ENCODE measurements at regions not wholly inside any gene's neighbourhood (a gene's known extent, or its start where the extent isn't known, plus 50 kb on each side); places are given as distances from the start of the nearest gene placed in this dataset.

GRCh38 chr3:158882445-158882844 is 80.6 kb downstream of the MFSD1 start:
- DNase-seq = no peak
- H3K9me3 ChIP-seq = no peaks in the 10 kb centered on the region; the same call in 1 of the 2 replicates

GRCh38 chr3:158896729-158897128 is 94.9 kb downstream of the MFSD1 start:
- Histone ChIP-seq H3K36me3 (no peaks in the 10 kb centered on the region), H3K9me3 (no peaks in the 10 kb centered on the region), H3K27me3 (peaks cover 5% of the 10 kb centered on the region; the same call in 1 of the 2 replicates), H3K4me3 (no peak overlapping the region)
- DNase-seq = no peak

More at GRCh38 chr3:158882445-158882844, 80.6 kb downstream of the MFSD1 start:
- H3K27me3 ChIP-seq = no peaks in the 10 kb centered on the region
- no peak overlapping the region for H3K4me3 ChIP-seq
- no peaks in the 10 kb centered on the region for H3K36me3 ChIP-seq

GRCh38 chr3:158906749-158907148 is 104.9 kb downstream of the MFSD1 start:
- Histone ChIP-seq H3K27me3 (peaks cover 3% of the 10 kb centered on the region; the same call in 1 of the 2 replicates), H3K36me3 (no peaks in the 10 kb centered on the region), H3K9me3 (no peaks in the 10 kb centered on the region), H3K4me3 (no peak overlapping the region)
- no peak for DNase-seq

GRCh38 chr3:158908187-158908734 is 106.4 kb downstream of the MFSD1 start:
- Histone ChIP-seq H3K4me3 (no peak overlapping the region), H3K27me3 (0 out of 2 replicates have a peak, but pooled peaks cover 3% of the 10 kb centered on the region)
- no peak for DNase-seq

GRCh38 chr3:158909870-158910269 is 108.0 kb downstream of the MFSD1 start:
- no peaks in the 10 kb centered on the region for H3K36me3 ChIP-seq
- no peak for DNase-seq

More at GRCh38 chr3:158908187-158908734, 106.4 kb downstream of the MFSD1 start:
- Histone ChIP-seq H3K36me3 (no peaks in the 10 kb centered on the region), H3K9me3 (no peaks in the 10 kb centered on the region)

GRCh38 chr3:158911586-158911985 is 109.7 kb downstream of the MFSD1 start:
- DNase-seq = no peak
- Histone ChIP-seq H3K4me3 (no peak overlapping the region), H3K36me3 (no peaks in the 10 kb centered on the region)

More at GRCh38 chr3:158909870-158910269, 108.0 kb downstream of the MFSD1 start:
- Histone ChIP-seq H3K4me3 (no peak overlapping the region), H3K27me3 (0 out of 2 replicates have a peak, but pooled peaks cover 3% of the 10 kb centered on the region), H3K9me3 (no peaks in the 10 kb centered on the region)

GRCh38 chr3:158912188-158912587 is 110.3 kb downstream of the MFSD1 start:
- DNase-seq = no peak
- no peaks in the 10 kb centered on the region for H3K36me3 ChIP-seq
- H3K9me3 ChIP-seq = no peaks in the 10 kb centered on the region
- H3K4me3 ChIP-seq = no peak overlapping the region
- 0 out of 2 replicates have a peak, but pooled peaks cover 1% of the 10 kb centered on the region for H3K27me3 ChIP-seq

More at GRCh38 chr3:158911586-158911985, 109.7 kb downstream of the MFSD1 start:
- 0 out of 2 replicates have a peak, but pooled peaks cover 3% of the 10 kb centered on the region for H3K27me3 ChIP-seq
- no peaks in the 10 kb centered on the region for H3K9me3 ChIP-seq

GRCh38 chr3:158912621-158913020 is 110.8 kb downstream of the MFSD1 start:
- Histone ChIP-seq H3K27me3 (no peaks in the 10 kb centered on the region), H3K4me3 (no peak overlapping the region), H3K36me3 (no peaks in the 10 kb centered on the region), H3K9me3 (no peaks in the 10 kb centered on the region)
- DNase-seq = no peak

GRCh38 chr3:158916111-158916510 is 114.3 kb downstream of the MFSD1 start:
- Histone ChIP-seq H3K27me3 (no peaks in the 10 kb centered on the region), H3K36me3 (no peaks in the 10 kb centered on the region), H3K4me3 (no peak overlapping the region), H3K9me3 (no peaks in the 10 kb centered on the region)
- DNase-seq = no peak

GRCh38 chr3:158918008-158918407 is 116.2 kb downstream of the MFSD1 start:
- no peaks in the 10 kb centered on the region for H3K9me3 ChIP-seq
- no peaks in the 10 kb centered on the region for H3K36me3 ChIP-seq
- H3K27me3 ChIP-seq = no peaks in the 10 kb centered on the region
- DNase-seq = peak; percentile 53
- H3K4me3 ChIP-seq = no peak overlapping the region

- H3K36me3 ChIP-seq = no peaks in the 10 kb centered on the region
- H3K27me3 ChIP-seq = no peaks in the 10 kb centered on the region
- DNase-seq = no peak
- H3K9me3 ChIP-seq = no peaks in the 10 kb centered on the region
- H3K4me3 ChIP-seq = no peak overlapping the region
These were observed 116.6 kb downstream of the MFSD1 start for GRCh38 chr3:158918451-158918850.

GRCh38 chr3:158920371-158920770 is 118.5 kb downstream of the MFSD1 start:
- no peak overlapping the region for H3K4me3 ChIP-seq
- no peaks in the 10 kb centered on the region for H3K36me3 ChIP-seq
- no peaks in the 10 kb centered on the region for H3K27me3 ChIP-seq
- no peak for DNase-seq
- no peaks in the 10 kb centered on the region for H3K9me3 ChIP-seq

- Histone ChIP-seq H3K27me3 (no peaks in the 10 kb centered on the region), H3K4me3 (no peak overlapping the region), H3K36me3 (no peaks in the 10 kb centered on the region), H3K9me3 (no peaks in the 10 kb centered on the region)
- no peak for DNase-seq
These were observed 123.2 kb downstream of the MFSD1 start for GRCh38 chr3:158925021-158925420.

GRCh38 chr3:158925828-158926494 is 124.1 kb downstream of the MFSD1 start:
- Histone ChIP-seq H3K27me3 (no peaks in the 10 kb centered on the region), H3K9me3 (no peaks in the 10 kb centered on the region), H3K4me3 (no peak overlapping the region), H3K36me3 (no peaks in the 10 kb centered on the region)
- no peak for DNase-seq

GRCh38 chr3:158935846-158936245 is 134.0 kb downstream of the MFSD1 start:
- Histone ChIP-seq H3K9me3 (no peaks in the 10 kb centered on the region; the same call in 1 of the 2 replicates), H3K36me3 (no peaks in the 10 kb centered on the region)
- peak; percentile 38 for DNase-seq

GRCh38 chr3:158936530-158937113 is 134.8 kb downstream of the MFSD1 start:
- no peaks in the 10 kb centered on the region; the same call in 1 of the 2 replicates for H3K9me3 ChIP-seq
- H3K27me3 ChIP-seq = 0 out of 2 replicates have a peak, but pooled peaks cover 3% of the 10 kb centered on the region
- DNase-seq = no peak
- H3K36me3 ChIP-seq = no peaks in the 10 kb centered on the region
- H3K4me3 ChIP-seq = no peak overlapping the region

More at GRCh38 chr3:158935846-158936245, 134.0 kb downstream of the MFSD1 start:
- no peaks in the 10 kb centered on the region for H3K27me3 ChIP-seq
- no peak overlapping the region for H3K4me3 ChIP-seq

- DNase-seq = no peak
- H3K27me3 ChIP-seq = no peaks in the 10 kb centered on the region
- no peaks in the 10 kb centered on the region for H3K9me3 ChIP-seq
- no peak overlapping the region for H3K4me3 ChIP-seq
- no peaks in the 10 kb centered on the region for H3K36me3 ChIP-seq
These were observed 148.5 kb downstream of the MFSD1 start for GRCh38 chr3:158950178-158950901.

Data from MG63 (cell line).